SIG-M5 treated with dmso at 0.1 percent for 504 hours (cell line): ENCODE measurements at regions not wholly inside any gene's neighbourhood (a gene's known extent, or its start where the extent isn't known, plus 50 kb on each side); places are given as distances from the start of the nearest gene placed in this dataset.

Experiments
- DNase-seq: peaks from one replicate; lab custom pipeline; 2025; ENCODE audit not compliant: unreplicated experiment; lab: John Stamatoyannopoulos, UW

GRCh38 chr20:22257912-22258311, 326.5 kb downstream of the FOXA2 start:
- no peak for DNase-seq

- DNase-seq = peak; percentile 9
Measured at GRCh38 chr20:22248051-22248667, 336.2 kb downstream of the FOXA2 start.

GRCh38 chr20:22245139-22245538, 339.2 kb downstream of the FOXA2 start:
- DNase-seq = no peak

GRCh38 chr20:22243067-22243466, 341.3 kb downstream of the FOXA2 start:
- no peak for DNase-seq

GRCh38 chr20:22241609-22242008, 342.8 kb downstream of the FOXA2 start:
- DNase-seq = no peak

- no peak for DNase-seq
Measured at GRCh38 chr20:22232923-22233322, 351.4 kb downstream of the FOXA2 start.

- DNase-seq = no peak
Measured at GRCh38 chr20:22232473-22232872, 351.9 kb downstream of the FOXA2 start.

- DNase-seq = no peak
Measured at GRCh38 chr20:22226849-22227700, 357.3 kb downstream of the FOXA2 start.

GRCh38 chr20:22223236-22223635, 361.1 kb downstream of the FOXA2 start:
- DNase-seq = no peak

GRCh38 chr20:22217712-22218352, 366.5 kb downstream of the FOXA2 start:
- no peak for DNase-seq

GRCh38 chr20:22216984-22217383, 367.4 kb downstream of the FOXA2 start:
- DNase-seq = no peak

GRCh38 chr20:22214296-22214695, 370.1 kb downstream of the FOXA2 start:
- peak; percentile 14 for DNase-seq

GRCh38 chr20:22213271-22213670, 371.1 kb downstream of the FOXA2 start:
- no peak for DNase-seq

- no peak for DNase-seq
Measured at GRCh38 chr20:22207280-22207679, 377.1 kb downstream of the FOXA2 start.

- DNase-seq = no peak
Measured at GRCh38 chr20:22204801-22205200, 379.6 kb downstream of the FOXA2 start.

GRCh38 chr20:22182148-22182547, 402.2 kb downstream of the FOXA2 start:
- DNase-seq = no peak

GRCh38 chr20:22180244-22180643, 404.1 kb downstream of the FOXA2 start:
- DNase-seq = no peak

GRCh38 chr20:22160101-22160652, 424.2 kb downstream of the FOXA2 start:
- DNase-seq = no peak

GRCh38 chr20:22159276-22159675, 425.1 kb downstream of the FOXA2 start:
- DNase-seq = no peak

GRCh38 chr20:22127587-22127986, 422.1 kb downstream of the PAX1 start:
- no peak for DNase-seq

- peak; percentile 41 for DNase-seq
Measured at GRCh38 chr20:22106308-22106938, 401.0 kb downstream of the PAX1 start.
